ENCODE measurements at regions not wholly inside any gene's neighbourhood (a gene's known extent, or its start where the extent isn't known, plus 50 kb on each side); places are given as distances from the start of the nearest gene placed in this dataset.

DNA sequence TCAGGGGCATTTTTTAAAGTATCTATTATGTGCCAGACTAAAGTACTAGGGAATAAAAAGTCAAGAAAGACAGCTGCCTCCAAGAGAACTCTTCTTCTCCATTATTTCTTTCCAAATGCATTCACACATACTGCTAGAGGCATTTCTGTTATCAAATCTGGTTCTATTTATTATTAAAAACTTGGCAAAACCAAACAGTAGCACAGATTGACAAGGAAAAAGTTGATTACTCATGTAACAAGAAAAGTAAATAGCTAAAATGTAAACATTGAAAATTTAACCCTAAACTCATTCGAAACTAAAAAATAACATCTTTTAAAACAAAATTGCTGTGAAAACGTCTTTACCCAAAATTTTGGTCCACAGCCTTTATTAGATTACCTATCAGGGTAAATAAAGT, 132.9 kb upstream of the GUCY1A2 start:
- no peak for DNase-seq (ENCODE audit: low read depth, low spot score)
- no peak overlapping the region for H3K4me3 Mint-ChIP-seq
- H3K27ac Mint-ChIP-seq (ENCODE audit: unreplicated experiment): no peak overlapping the region
- H3K27me3 Mint-ChIP-seq (ENCODE audit: low read depth): no peaks in the 10 kb centered on the region
- H3K9me3 Mint-ChIP-seq: peaks cover 2% of the 10 kb centered on the region
- TF ChIP-seq, protein P1, sequence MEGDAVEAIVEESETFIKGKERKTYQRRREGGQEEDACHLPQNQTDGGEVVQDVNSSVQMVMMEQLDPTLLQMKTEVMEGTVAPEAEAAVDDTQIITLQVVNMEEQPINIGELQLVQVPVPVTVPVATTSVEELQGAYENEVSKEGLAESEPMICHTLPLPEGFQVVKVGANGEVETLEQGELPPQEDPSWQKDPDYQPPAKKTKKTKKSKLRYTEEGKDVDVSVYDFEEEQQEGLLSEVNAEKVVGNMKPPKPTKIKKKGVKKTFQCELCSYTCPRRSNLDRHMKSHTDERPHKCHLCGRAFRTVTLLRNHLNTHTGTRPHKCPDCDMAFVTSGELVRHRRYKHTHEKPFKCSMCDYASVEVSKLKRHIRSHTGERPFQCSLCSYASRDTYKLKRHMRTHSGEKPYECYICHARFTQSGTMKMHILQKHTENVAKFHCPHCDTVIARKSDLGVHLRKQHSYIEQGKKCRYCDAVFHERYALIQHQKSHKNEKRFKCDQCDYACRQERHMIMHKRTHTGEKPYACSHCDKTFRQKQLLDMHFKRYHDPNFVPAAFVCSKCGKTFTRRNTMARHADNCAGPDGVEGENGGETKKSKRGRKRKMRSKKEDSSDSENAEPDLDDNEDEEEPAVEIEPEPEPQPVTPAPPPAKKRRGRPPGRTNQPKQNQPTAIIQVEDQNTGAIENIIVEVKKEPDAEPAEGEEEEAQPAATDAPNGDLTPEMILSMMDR (conservative IDR thresholded peaks at IDR 0.05): no peak
- H3K4me1 Mint-ChIP-seq: no peaks in the 10 kb centered on the region
- no peaks in the 10 kb centered on the region for H3K36me3 Mint-ChIP-seq (ENCODE audit: low read depth)

DNA sequence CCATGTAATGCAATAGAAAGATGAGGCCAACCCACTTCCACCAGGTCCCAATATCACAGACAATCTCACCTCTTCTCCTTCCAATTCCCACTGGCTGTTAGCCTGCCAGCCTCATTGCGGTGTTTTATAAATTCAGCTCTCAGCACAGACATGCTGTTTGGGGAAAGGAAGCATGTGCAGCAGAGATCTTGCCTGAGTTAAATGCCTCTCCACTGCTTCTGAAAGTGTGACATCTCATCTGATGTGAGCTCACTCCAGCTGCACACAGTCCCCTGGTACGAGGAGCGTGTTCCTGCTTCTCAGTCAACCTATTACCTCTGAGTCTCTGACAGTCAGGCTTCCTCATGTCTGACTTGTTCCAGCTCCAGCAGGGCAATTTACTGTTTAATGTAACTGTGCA, 122.7 kb upstream of the GUCY1A2 start:
- no peaks in the 10 kb centered on the region for H3K4me1 Mint-ChIP-seq
- H3K36me3 Mint-ChIP-seq (ENCODE audit: low read depth): no peaks in the 10 kb centered on the region
- H3K27ac Mint-ChIP-seq (ENCODE audit: unreplicated experiment): no peak overlapping the region
- peaks cover 3% of the 10 kb centered on the region for H3K27me3 Mint-ChIP-seq (ENCODE audit: low read depth)
- no peak overlapping the region for H3K4me3 Mint-ChIP-seq
- peaks cover 2% of the 10 kb centered on the region for H3K9me3 Mint-ChIP-seq
- no peak for DNase-seq (ENCODE audit: low read depth, low spot score)
- TF ChIP-seq, protein P1 (conservative IDR thresholded peaks at IDR 0.05): no peak

DNA sequence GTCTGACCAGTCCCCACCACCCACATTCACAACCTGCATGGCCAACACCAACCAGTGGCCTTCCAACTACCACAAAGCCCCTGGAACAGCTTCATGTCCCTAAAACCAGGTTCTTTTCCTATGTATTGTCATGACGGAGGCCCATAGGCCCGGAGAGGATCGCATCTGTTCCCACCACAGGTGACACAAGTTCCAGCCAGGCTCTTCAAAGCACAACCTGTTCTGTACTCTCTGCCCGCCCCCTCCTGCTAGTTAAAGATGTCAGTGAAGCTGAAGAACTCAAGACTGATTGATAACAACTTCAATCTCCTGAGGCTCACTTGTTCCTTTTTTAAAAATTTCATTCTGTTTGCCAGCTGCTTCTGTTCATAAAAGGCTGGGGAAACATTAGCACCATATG, 121.1 kb upstream of the GUCY1A2 start:
- Mint-ChIP-seq H3K4me1 (no peaks in the 10 kb centered on the region), H3K36me3 (ENCODE audit: low read depth) (no peaks in the 10 kb centered on the region), H3K27ac (ENCODE audit: unreplicated experiment) (no peak overlapping the region), H3K9me3 (peaks cover 2% of the 10 kb centered on the region), H3K27me3 (ENCODE audit: low read depth) (peaks cover 3% of the 10 kb centered on the region), H3K4me3 (no peak overlapping the region)
- no peak for DNase-seq (ENCODE audit: low read depth, low spot score)
- TF ChIP-seq, protein P1 (conservative IDR thresholded peaks at IDR 0.05): no peak

DNA sequence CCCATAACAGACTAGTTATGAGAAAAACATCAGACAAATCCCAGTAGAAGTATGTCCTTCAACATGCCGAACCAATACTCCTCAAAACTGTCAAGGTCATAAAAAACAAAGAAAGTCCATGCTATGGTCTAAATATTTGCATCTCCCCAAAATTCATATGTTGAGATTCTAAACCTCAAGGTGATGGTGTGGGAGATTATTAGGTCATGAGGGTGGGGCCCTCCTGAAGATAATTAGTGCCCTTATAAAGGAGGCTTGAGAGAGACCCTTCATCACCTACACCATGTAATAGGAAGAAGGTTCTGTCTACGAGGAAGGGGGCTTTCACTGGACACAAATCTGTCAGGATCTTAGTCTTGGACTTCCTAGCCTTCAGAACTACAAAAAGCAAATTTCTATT, 118.6 kb upstream of the GUCY1A2 start:
- no peak for DNase-seq (ENCODE audit: low read depth, low spot score)
- TF ChIP-seq, protein P1 (conservative IDR thresholded peaks at IDR 0.05): no peak
- H3K4me3 Mint-ChIP-seq: no peak overlapping the region
- H3K9me3 Mint-ChIP-seq: peaks cover 2% of the 10 kb centered on the region
- no peak overlapping the region for H3K27ac Mint-ChIP-seq (ENCODE audit: unreplicated experiment)
- no peaks in the 10 kb centered on the region for H3K36me3 Mint-ChIP-seq (ENCODE audit: low read depth)
- H3K27me3 Mint-ChIP-seq (ENCODE audit: low read depth): no peaks in the 10 kb centered on the region
- no peaks in the 10 kb centered on the region for H3K4me1 Mint-ChIP-seq

DNA sequence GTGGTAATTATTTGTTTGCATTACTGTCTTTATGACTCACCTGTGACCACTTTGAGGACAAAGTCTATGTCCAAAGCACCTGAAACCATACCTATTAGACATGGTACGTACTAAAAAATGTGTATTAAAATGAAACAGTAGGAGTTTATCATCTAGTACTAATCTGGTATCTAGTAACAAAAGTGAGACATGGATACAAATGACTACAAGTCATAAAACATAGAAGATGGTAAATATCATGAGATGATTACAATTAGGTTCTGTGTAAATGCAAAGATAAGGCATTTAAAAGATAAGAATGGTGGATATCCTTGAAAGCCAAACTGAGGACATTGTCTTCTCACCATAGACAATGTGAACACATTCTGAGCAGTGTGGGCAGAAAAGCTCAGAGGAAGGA, 113.5 kb upstream of the GUCY1A2 start:
- no peak overlapping the region for H3K4me3 Mint-ChIP-seq
- TF ChIP-seq, protein P1 (conservative IDR thresholded peaks at IDR 0.05): no peak
- H3K27ac Mint-ChIP-seq (ENCODE audit: unreplicated experiment): no peak overlapping the region
- H3K4me1 Mint-ChIP-seq: no peaks in the 10 kb centered on the region
- H3K9me3 Mint-ChIP-seq: peaks cover 8% of the 10 kb centered on the region
- H3K36me3 Mint-ChIP-seq (ENCODE audit: low read depth): no peaks in the 10 kb centered on the region
- DNase-seq (ENCODE audit: low read depth, low spot score): no peak
- no peaks in the 10 kb centered on the region for H3K27me3 Mint-ChIP-seq (ENCODE audit: low read depth)

DNA sequence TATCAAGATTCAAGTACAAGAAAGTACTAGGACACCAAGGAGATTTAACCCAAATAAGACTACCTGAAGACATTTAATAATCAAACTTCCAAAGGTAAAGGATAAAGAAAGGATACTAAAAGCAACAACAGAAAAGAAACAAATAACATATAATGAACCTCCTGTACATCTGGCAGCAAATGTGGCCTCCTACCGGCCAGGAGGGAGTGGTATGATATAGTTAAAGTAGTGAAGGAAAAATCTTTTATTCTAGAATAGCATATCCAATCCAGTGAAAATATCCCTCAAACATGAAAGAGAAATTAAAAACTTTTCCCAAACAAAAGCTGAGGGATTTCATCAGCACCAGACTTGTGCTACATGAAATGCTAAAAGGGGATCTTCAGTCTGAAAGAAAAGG, 104.7 kb upstream of the GUCY1A2 start:
- H3K4me1 Mint-ChIP-seq: peaks cover 5% of the 10 kb centered on the region
- TF ChIP-seq, protein P1 (conservative IDR thresholded peaks at IDR 0.05): no peak

More for the DNA sequence above, 104.7 kb upstream of the GUCY1A2 start:
- Mint-ChIP-seq H3K36me3 (ENCODE audit: low read depth) (no peaks in the 10 kb centered on the region), H3K4me3 (no peak overlapping the region), H3K27me3 (ENCODE audit: low read depth) (no peaks in the 10 kb centered on the region), H3K9me3 (peaks cover 7% of the 10 kb centered on the region), H3K27ac (ENCODE audit: unreplicated experiment) (no peak overlapping the region)
- DNase-seq (ENCODE audit: low read depth, low spot score): no peak
